ENCODE measurements at regions not wholly inside any gene's neighbourhood (a gene's known extent, or its start where the extent isn't known, plus 50 kb on each side); places are given as distances from the start of the nearest gene placed in this dataset.

GRCh38 chr15:69783211-69783610 lies 314.5 kb downstream of the TLE3 start:
- Histone ChIP-seq H3K27ac (ENCODE audit: insufficient read depth, low read length) (no peak overlapping the region), H3K79me2 (ENCODE audit: control insufficient read depth, insufficient read depth, low read length) (no peaks in the 10 kb centered on the region), H3K4me1 (ENCODE audit: control insufficient read depth, extremely low read depth, insufficient read depth, low read length) (no peaks in the 10 kb centered on the region), H3K36me3 (ENCODE audit: control insufficient read depth, insufficient read depth, low read length) (no peaks in the 10 kb centered on the region), H4K20me1 (ENCODE audit: control insufficient read depth, extremely low read depth, insufficient read depth, low read length) (no peaks in the 10 kb centered on the region), H3K4me3 (replicated peaks in 1 of 4; ENCODE audit: control extremely low read depth in 1 of 4, insufficient read depth in 1 of 4, low read depth in 3 of 4, low read length in 4 of 4) (no peak overlapping the region), H3K4me2 (ENCODE audit: extremely low read depth, insufficient read depth, low read length) (no peak overlapping the region), H3K9me3 (ENCODE audit: control insufficient read depth, insufficient read depth, low read depth, low read length) (no peaks in the 10 kb centered on the region), H3K27me3 (ENCODE audit: control insufficient read depth, insufficient read depth, low read length) (no peaks in the 10 kb centered on the region), H3K9ac (ENCODE audit: insufficient read depth, low read length) (no peak overlapping the region), H2AFZ (ENCODE audit: low read length) (no peak overlapping the region)
- DNase-seq (ENCODE audit: low read depth in 2 of 2) = no peak
- TF ChIP-seq EZH2 (IDR thresholded peaks at IDR 0.05; ENCODE audit: low read length, missing control alignments) = no peak
- no peak for TF ChIP-seq CTCF (conservative IDR thresholded peaks at IDR 0.05 in 1 of 2, IDR thresholded peaks at IDR 0.05 in 1 of 2; ENCODE audit: low read depth in 1 of 2, low read length in 2 of 2)

- Histone ChIP-seq H3K4me3 (replicated peaks in 1 of 4; ENCODE audit: control extremely low read depth in 1 of 4, insufficient read depth in 1 of 4, low read depth in 3 of 4, low read length in 4 of 4) (no peak overlapping the region), H3K27ac (ENCODE audit: insufficient read depth, low read length) (no peak overlapping the region), H3K79me2 (ENCODE audit: control insufficient read depth, insufficient read depth, low read length) (no peaks in the 10 kb centered on the region), H3K27me3 (ENCODE audit: control insufficient read depth, insufficient read depth, low read length) (no peaks in the 10 kb centered on the region), H3K36me3 (ENCODE audit: control insufficient read depth, insufficient read depth, low read length) (no peaks in the 10 kb centered on the region), H3K9ac (ENCODE audit: insufficient read depth, low read length) (no peak overlapping the region), H4K20me1 (ENCODE audit: control insufficient read depth, extremely low read depth, insufficient read depth, low read length) (no peaks in the 10 kb centered on the region), H3K4me2 (ENCODE audit: extremely low read depth, insufficient read depth, low read length) (no peak overlapping the region), H3K9me3 (ENCODE audit: control insufficient read depth, insufficient read depth, low read depth, low read length) (no peaks in the 10 kb centered on the region), H3K4me1 (ENCODE audit: control insufficient read depth, extremely low read depth, insufficient read depth, low read length) (no peaks in the 10 kb centered on the region), H2AFZ (ENCODE audit: low read length) (no peak overlapping the region)
- DNase-seq (ENCODE audit: low read depth in 2 of 2) = peak; percentile 3 to 65
- TF ChIP-seq CTCF (conservative IDR thresholded peaks at IDR 0.05 in 1 of 2, IDR thresholded peaks at IDR 0.05 in 1 of 2; ENCODE audit: low read depth in 1 of 2, low read length in 2 of 2) = no peak
- no peak for TF ChIP-seq EZH2 (IDR thresholded peaks at IDR 0.05; ENCODE audit: low read length, missing control alignments)
Measured at GRCh38 chr15:69784798-69785566, 312.7 kb downstream of the TLE3 start.

GRCh38 chr15:69786136-69786701 lies 311.5 kb downstream of the TLE3 start:
- DNase-seq (ENCODE audit: low read depth in 2 of 2) = no peak
- Histone ChIP-seq H3K4me1 (ENCODE audit: control insufficient read depth, extremely low read depth, insufficient read depth, low read length) (no peaks in the 10 kb centered on the region), H3K79me2 (ENCODE audit: control insufficient read depth, insufficient read depth, low read length) (no peaks in the 10 kb centered on the region), H3K27ac (ENCODE audit: insufficient read depth, low read length) (no peak overlapping the region), H3K9ac (ENCODE audit: insufficient read depth, low read length) (no peak overlapping the region), H3K4me3 (replicated peaks in 1 of 4; ENCODE audit: control extremely low read depth in 1 of 4, insufficient read depth in 1 of 4, low read depth in 3 of 4, low read length in 4 of 4) (no peak overlapping the region), H4K20me1 (ENCODE audit: control insufficient read depth, extremely low read depth, insufficient read depth, low read length) (no peaks in the 10 kb centered on the region), H2AFZ (ENCODE audit: low read length) (no peak overlapping the region), H3K36me3 (ENCODE audit: control insufficient read depth, insufficient read depth, low read length) (no peaks in the 10 kb centered on the region), H3K27me3 (ENCODE audit: control insufficient read depth, insufficient read depth, low read length) (no peaks in the 10 kb centered on the region), H3K4me2 (ENCODE audit: extremely low read depth, insufficient read depth, low read length) (no peak overlapping the region), H3K9me3 (ENCODE audit: control insufficient read depth, insufficient read depth, low read depth, low read length) (no peaks in the 10 kb centered on the region)
- no peak for TF ChIP-seq CTCF (conservative IDR thresholded peaks at IDR 0.05 in 1 of 2, IDR thresholded peaks at IDR 0.05 in 1 of 2; ENCODE audit: low read depth in 1 of 2, low read length in 2 of 2)
- no peak for TF ChIP-seq EZH2 (IDR thresholded peaks at IDR 0.05; ENCODE audit: low read length, missing control alignments)
